Parathyroid adenoma (tissue), 2 donors: ENCODE measurements at regions not wholly inside any gene's neighbourhood (a gene's known extent, or its start where the extent isn't known, plus 50 kb on each side); places are given as distances from the start of the nearest gene placed in this dataset.

Experiments used
- H2AFZ ChIP-seq: fragments of 300-600 bp; sonication (generic); one replicate; pipeline ENCODE4 v1.7.0; 2017; ENCODE audit warnings: antibody characterized with exemption, mild to moderate bottlenecking
- H3K27ac ChIP-seq: fragments of 300-600 bp; sonication (generic); one replicate; pipeline ENCODE4 v1.7.0; 2017
- H3K27me3 ChIP-seq: fragments of 300-600 bp; sonication (generic); one replicate; pipeline ENCODE4 v1.7.0; 2017; ENCODE audit warnings: low read length; ENCODE audit not compliant: control insufficient read depth, insufficient read depth
- H3K36me3 ChIP-seq: fragments of 300-600 bp; sonication (generic); one replicate; pipeline ENCODE4 v1.7.0; 2017; ENCODE audit warnings: low read length; ENCODE audit not compliant: control insufficient read depth, insufficient read depth
- H3K4me1 ChIP-seq: fragments of 300-600 bp; sonication (generic); one replicate; pipeline ENCODE4 v1.7.0; 2017; ENCODE audit warnings: control low read depth
- H3K4me2 ChIP-seq: fragments of 300-600 bp; sonication (generic); one replicate; pipeline ENCODE4 v1.7.0; 2017; ENCODE audit warnings: low read length
- H3K4me3 ChIP-seq: fragments of 300-600 bp; sonication (generic); one replicate; pipeline ENCODE4 v1.7.0; 2017; ENCODE audit warnings: low read depth, low read length
- H3K79me2 ChIP-seq: fragments of 300-600 bp; sonication (generic); one replicate; pipeline ENCODE4 v1.7.0; 2017; ENCODE audit warnings: control low read depth
- H3K9ac ChIP-seq: fragments of 300-600 bp; sonication (generic); one replicate; pipeline ENCODE4 v1.7.0; 2017; ENCODE audit warnings: mild to moderate bottlenecking
- H3K9me3 ChIP-seq: fragments of 300-600 bp; sonication (generic); one replicate; pipeline ENCODE4 v1.7.0; 2017; ENCODE audit warnings: low read length; ENCODE audit not compliant: control insufficient read depth
- TF ChIP-seq, protein P1 (sequence below): fragments of 300-600 bp; sonication (generic); IDR thresholded peaks from one replicate; pipeline ENCODE4 v1.7.0; 2017; ENCODE audit warnings: antibody characterized with exemption, mild to moderate bottlenecking
- donor health status: primary hyperparathyroidism.

DNA sequence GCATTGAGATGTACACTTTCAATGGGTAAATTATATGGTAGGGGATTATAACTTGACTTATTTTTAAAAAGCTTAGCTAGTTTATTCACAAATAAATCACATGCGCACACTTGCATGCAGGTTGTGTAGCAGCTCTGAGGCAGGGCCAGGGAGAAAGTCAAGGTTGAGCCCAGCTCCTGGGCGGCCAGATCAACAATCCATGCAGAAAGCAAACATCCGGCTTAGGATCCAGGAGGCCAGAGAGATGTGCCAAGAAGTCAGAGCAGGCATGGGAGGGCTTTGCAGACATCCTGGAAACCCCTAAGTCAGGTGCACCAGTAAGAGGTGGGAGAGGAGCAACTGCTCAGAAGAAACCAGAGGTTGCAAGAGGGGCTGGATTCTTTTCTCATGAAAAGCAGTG, 186.5 kb downstream of the AXIN2 start:
- H3K9me3 ChIP-seq: no peaks in the 10 kb centered on the region
- peak overlapping the region; percentile 39 for H2AFZ ChIP-seq
- H3K4me1 ChIP-seq: peaks cover 12% of the 10 kb centered on the region
- H3K27me3 ChIP-seq: no peaks in the 10 kb centered on the region
- H3K79me2 ChIP-seq: no peaks in the 10 kb centered on the region
- H3K9ac ChIP-seq: no peak overlapping the region
- no peak overlapping the region for H3K4me3 ChIP-seq
- no peaks in the 10 kb centered on the region for H3K36me3 ChIP-seq
- no peak overlapping the region for H3K27ac ChIP-seq
- TF ChIP-seq, protein P1, sequence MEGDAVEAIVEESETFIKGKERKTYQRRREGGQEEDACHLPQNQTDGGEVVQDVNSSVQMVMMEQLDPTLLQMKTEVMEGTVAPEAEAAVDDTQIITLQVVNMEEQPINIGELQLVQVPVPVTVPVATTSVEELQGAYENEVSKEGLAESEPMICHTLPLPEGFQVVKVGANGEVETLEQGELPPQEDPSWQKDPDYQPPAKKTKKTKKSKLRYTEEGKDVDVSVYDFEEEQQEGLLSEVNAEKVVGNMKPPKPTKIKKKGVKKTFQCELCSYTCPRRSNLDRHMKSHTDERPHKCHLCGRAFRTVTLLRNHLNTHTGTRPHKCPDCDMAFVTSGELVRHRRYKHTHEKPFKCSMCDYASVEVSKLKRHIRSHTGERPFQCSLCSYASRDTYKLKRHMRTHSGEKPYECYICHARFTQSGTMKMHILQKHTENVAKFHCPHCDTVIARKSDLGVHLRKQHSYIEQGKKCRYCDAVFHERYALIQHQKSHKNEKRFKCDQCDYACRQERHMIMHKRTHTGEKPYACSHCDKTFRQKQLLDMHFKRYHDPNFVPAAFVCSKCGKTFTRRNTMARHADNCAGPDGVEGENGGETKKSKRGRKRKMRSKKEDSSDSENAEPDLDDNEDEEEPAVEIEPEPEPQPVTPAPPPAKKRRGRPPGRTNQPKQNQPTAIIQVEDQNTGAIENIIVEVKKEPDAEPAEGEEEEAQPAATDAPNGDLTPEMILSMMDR: no peak
- H3K4me2 ChIP-seq: no peak overlapping the region

DNA sequence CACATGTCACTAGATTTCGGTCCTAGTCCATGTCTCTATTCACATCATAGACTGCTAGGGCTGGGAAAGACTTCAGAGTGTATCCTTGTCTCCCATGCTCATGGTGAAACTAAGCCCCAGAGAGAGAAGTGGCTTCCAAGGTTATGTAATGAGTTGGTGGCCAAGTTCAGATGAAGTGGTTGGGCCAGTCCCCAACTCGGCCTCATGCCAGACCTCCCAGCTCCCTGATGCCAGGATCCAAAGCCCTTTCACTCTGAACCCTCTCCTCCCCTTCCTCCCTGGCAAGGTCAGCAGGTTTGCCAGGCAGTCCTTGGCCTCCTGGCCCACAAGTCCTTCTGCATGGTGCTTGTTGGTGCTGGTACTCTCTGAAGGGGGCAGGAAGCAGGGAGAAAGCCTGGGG, 189.7 kb downstream of the AXIN2 start:
- H3K36me3 ChIP-seq: no peaks in the 10 kb centered on the region
- H3K79me2 ChIP-seq: no peaks in the 10 kb centered on the region
- H3K27ac ChIP-seq: no peak overlapping the region
- H3K9ac ChIP-seq: no peak overlapping the region
- peaks cover 12% of the 10 kb centered on the region for H3K4me1 ChIP-seq
- H2AFZ ChIP-seq: no peak overlapping the region
- TF ChIP-seq, protein P1: no peak
- no peak overlapping the region for H3K4me3 ChIP-seq
- H3K9me3 ChIP-seq: no peaks in the 10 kb centered on the region
- no peaks in the 10 kb centered on the region for H3K27me3 ChIP-seq
- no peak overlapping the region for H3K4me2 ChIP-seq

DNA sequence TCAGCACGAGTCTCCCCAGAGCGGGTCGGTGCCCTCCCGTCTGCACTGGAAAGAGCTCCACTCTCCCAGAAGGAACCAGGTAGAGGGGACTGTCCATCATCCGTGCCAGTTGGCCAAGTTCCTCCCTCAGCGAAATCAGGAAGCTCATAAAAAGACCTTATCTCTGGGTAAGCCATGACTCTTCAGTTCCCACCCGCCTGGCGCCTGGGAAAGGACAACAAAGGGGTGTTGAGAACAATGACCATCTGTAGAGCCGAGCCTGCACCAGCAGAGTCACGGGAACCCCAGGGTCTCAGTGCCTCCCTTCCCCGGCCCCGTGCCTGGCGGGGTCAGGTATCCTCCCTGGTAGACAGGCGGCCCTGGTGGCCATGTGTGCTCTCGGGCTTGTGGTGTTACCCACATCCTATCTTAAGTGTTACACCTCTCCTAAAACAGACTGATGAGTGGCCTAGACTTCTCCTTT, 190.7 kb downstream of the AXIN2 start:
- Histone ChIP-seq H3K4me2 (no peak overlapping the region), H3K79me2 (no peaks in the 10 kb centered on the region), H3K9me3 (no peaks in the 10 kb centered on the region), H3K4me1 (peaks cover 10% of the 10 kb centered on the region), H2AFZ (peak overlapping the region; percentile 5), H3K4me3 (no peak overlapping the region), H3K27me3 (no peaks in the 10 kb centered on the region), H3K36me3 (no peaks in the 10 kb centered on the region), H3K27ac (no peak overlapping the region), H3K9ac (no peak overlapping the region)
- TF ChIP-seq, protein P1: no peak

DNA sequence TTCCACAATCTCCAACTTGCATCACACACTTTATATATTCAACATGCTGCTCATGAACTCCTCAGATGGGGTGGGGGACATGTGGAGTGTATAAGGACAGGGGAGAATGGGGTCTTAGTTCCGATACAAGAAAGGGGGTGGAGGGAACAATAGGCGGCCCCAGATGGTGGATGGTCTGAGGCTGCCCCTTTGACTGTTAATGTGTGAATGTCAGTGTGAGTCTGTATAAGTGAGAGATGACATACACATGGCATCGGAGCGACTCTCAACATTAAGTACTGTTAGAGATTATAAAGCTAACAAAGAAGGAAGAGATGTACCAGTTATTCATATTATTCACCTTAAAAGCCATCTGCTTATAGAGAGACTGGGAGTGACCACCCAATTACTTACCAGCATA, 193.1 kb downstream of the AXIN2 start:
- H3K27me3 ChIP-seq: no peaks in the 10 kb centered on the region
- H3K79me2 ChIP-seq: no peaks in the 10 kb centered on the region
- H3K36me3 ChIP-seq: no peaks in the 10 kb centered on the region
- no peak overlapping the region for H3K4me3 ChIP-seq
- H3K27ac ChIP-seq: no peak overlapping the region
- H3K9me3 ChIP-seq: no peaks in the 10 kb centered on the region
- H2AFZ ChIP-seq: no peak overlapping the region
- H3K4me1 ChIP-seq: no peaks in the 10 kb centered on the region
- H3K4me2 ChIP-seq: no peak overlapping the region
- H3K9ac ChIP-seq: no peak overlapping the region
- TF ChIP-seq, protein P1: no peak

DNA sequence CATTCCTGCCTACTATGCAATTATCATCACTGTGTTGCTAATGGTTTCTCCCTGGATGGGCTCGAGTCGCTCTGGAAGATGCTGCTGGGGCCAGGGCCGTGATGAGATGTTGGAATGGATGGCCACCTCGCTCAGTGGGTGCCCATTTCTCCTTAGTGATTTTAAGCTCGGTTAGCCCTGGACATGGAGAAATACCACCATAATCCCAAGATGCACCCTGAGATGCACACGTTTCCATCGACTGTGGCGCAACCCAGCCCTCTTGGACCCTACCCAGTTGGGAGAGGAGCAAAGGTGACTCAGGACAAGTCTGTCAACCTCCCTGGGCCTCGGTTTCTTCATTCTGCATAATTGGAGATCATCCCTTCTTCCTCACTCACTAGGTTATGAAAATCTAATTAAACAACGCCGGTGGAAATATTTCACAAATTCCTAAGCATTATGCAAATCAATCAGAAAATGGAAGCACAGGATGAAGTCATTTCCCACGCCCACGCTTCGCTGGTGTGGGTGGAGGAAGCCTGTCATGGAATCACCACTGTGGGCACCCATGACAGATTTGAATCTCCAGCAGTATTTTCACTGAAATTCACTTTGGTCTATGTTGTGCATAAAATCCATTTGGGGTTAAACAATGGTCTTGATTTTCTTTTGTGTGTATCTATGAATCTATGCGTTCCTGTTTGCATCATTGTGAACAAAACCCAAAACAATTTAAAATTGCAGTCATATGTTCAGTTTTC, 195.2 kb downstream of the AXIN2 start:
- H3K79me2 ChIP-seq: no peaks in the 10 kb centered on the region
- no peak overlapping the region for H3K4me3 ChIP-seq
- no peaks in the 10 kb centered on the region for H3K36me3 ChIP-seq
- no peak overlapping the region for H3K9ac ChIP-seq
- H3K4me2 ChIP-seq: no peak overlapping the region
- H3K27me3 ChIP-seq: no peaks in the 10 kb centered on the region
- no peaks in the 10 kb centered on the region for H3K4me1 ChIP-seq
- TF ChIP-seq, protein P1: no peak
- no peak overlapping the region for H3K27ac ChIP-seq
- no peak overlapping the region for H2AFZ ChIP-seq
- H3K9me3 ChIP-seq: no peaks in the 10 kb centered on the region
